SK-N-SH treated with all-trans-retinoic acid at 6 μM for 48 hours (cell line): ENCODE measurements at regions not wholly inside any gene's neighbourhood (a gene's known extent, or its start where the extent isn't known, plus 50 kb on each side); places are given as distances from the start of the nearest gene placed in this dataset.

Experiments used
- ATAC-seq: fragments of 200-7000 bp; cut with Tn5 transposase; 3 replicates; pipeline ENCODE4 v1.9.1; 2020; ENCODE audit warnings: mild to moderate bottlenecking, moderate library complexity
- ARNTL ChIP-seq: fragments of 450-650 bp; formaldehyde crosslinking; IDR thresholded peaks from 2 replicates; pipeline ENCODE4 v1.5.0; 2020; ENCODE audit warnings: low read depth, mild to moderate bottlenecking, moderate library complexity, borderline replicate concordance
- BACH2 ChIP-seq: fragments of 250-450 bp; sonication (Bioruptor Pico); IDR thresholded peaks from 2 replicates; pipeline ENCODE4 v1.9.0; 2021; ENCODE audit warnings: mild to moderate bottlenecking, borderline replicate concordance
- CSDC2 ChIP-seq: fragments of 250-450 bp; sonication (Bioruptor Pico); IDR thresholded peaks from 2 replicates; pipeline ENCODE4 v1.5.0; 2020; ENCODE audit warnings: mild to moderate bottlenecking, moderate library complexity
- ESRRG ChIP-seq: fragments of 250-450 bp; sonication (Bioruptor Pico); IDR thresholded peaks from 2 replicates; pipeline ENCODE4 v1.6.1; 2021; ENCODE audit warnings: mild to moderate bottlenecking
- GLIS3 ChIP-seq: fragments of 250-450 bp; sonication (Bioruptor Pico); IDR thresholded peaks from 2 replicates; pipeline ENCODE4 v1.5.0; 2020; ENCODE audit warnings: mild to moderate bottlenecking, moderate library complexity
- ISL1 ChIP-seq: fragments of 250-450 bp; sonication (Bioruptor Pico); IDR thresholded peaks from 2 replicates; pipeline ENCODE4 v2.1.2; 2022; ENCODE audit warnings: mild to moderate bottlenecking, moderate library complexity
- OSR1 ChIP-seq: fragments of 250-450 bp; sonication (Bioruptor Pico); IDR thresholded peaks from 2 replicates; pipeline ENCODE4 v1.8.0; 2022; ENCODE audit warnings: moderate library complexity, mild to moderate bottlenecking, inconsistent platforms
- PATZ1 ChIP-seq: fragments of 250-450 bp; sonication (Bioruptor Pico); IDR thresholded peaks from 2 replicates; pipeline ENCODE4 v1.8.0; 2020; ENCODE audit warnings: mild to moderate bottlenecking, moderate library complexity, borderline replicate concordance
- PPARA ChIP-seq: fragments of 250-450 bp; sonication (Bioruptor Pico); IDR thresholded peaks from 2 replicates; pipeline ENCODE4 v1.5.0; 2020; ENCODE audit warnings: mild to moderate bottlenecking, borderline replicate concordance
- RARB ChIP-seq: fragments of 250-450 bp; sonication (Bioruptor Pico); IDR thresholded peaks from 2 replicates; pipeline ENCODE4 v1.8.0; 2021; ENCODE audit warnings: mild to moderate bottlenecking, moderate library complexity
- TCF4 ChIP-seq: fragments of 250-450 bp; sonication (Bioruptor Pico); IDR thresholded peaks from 2 replicates; pipeline ENCODE4 v1.8.0; 2021; ENCODE audit warnings: mild to moderate bottlenecking, moderate library complexity, borderline replicate concordance
- TOX ChIP-seq: fragments of 250-450 bp; sonication (Bioruptor Pico); IDR thresholded peaks from 2 replicates; pipeline ENCODE4 v1.8.0; 2021; ENCODE audit warnings: mild to moderate bottlenecking, moderate library complexity, borderline replicate concordance
- TSHZ2 ChIP-seq: fragments of 250-450 bp; sonication (Bioruptor Pico); IDR thresholded peaks from 2 replicates; pipeline ENCODE4 v1.5.0; 2020; ENCODE audit warnings: mild to moderate bottlenecking, moderate library complexity
- ZC3H10 ChIP-seq: fragments of 250-450 bp; sonication (Bioruptor Pico); IDR thresholded peaks from 2 replicates; pipeline ENCODE4 v1.5.1; 2021; ENCODE audit warnings: mild to moderate bottlenecking, moderate library complexity
- ZFP3 ChIP-seq: fragments of 250-450 bp; sonication (Bioruptor Pico); IDR thresholded peaks from 2 replicates; pipeline ENCODE4 v1.5.0; 2020; ENCODE audit warnings: mild to moderate bottlenecking, moderate library complexity
- ZFP30 ChIP-seq: fragments of 450-650 bp; formaldehyde crosslinking; IDR thresholded peaks from 2 replicates; pipeline ENCODE4 v1.5.0; 2022; ENCODE audit warnings: mild to moderate bottlenecking, moderate library complexity
- ZNF565 ChIP-seq: fragments of 450-650 bp; formaldehyde crosslinking; conservative IDR thresholded peaks from 2 replicates; pipeline ENCODE4 v1.5.0; 2020; ENCODE audit warnings: low read depth, mild to moderate bottlenecking, moderate library complexity
- ZNF70 ChIP-seq: fragments of 450-650 bp; formaldehyde crosslinking; IDR thresholded peaks from 2 replicates; pipeline ENCODE4 v1.5.0; 2020; ENCODE audit warnings: mild to moderate bottlenecking, moderate library complexity
- ZNF8 ChIP-seq: fragments of 450-650 bp; formaldehyde crosslinking; IDR thresholded peaks from 2 replicates; pipeline ENCODE4 v1.5.0; 2020; ENCODE audit warnings: mild to moderate bottlenecking, moderate library complexity
- TF ChIP-seq, protein P1 (sequence below): fragments of 250-450 bp; sonication (Bioruptor Pico); IDR thresholded peaks from 2 replicates; pipeline ENCODE4 v1.8.0; 2021; ENCODE audit warnings: low read depth, mild to moderate bottlenecking, moderate library complexity, borderline replicate concordance
- TF ChIP-seq, protein P2 (sequence below): fragments of 250-450 bp; sonication (Bioruptor Pico); IDR thresholded peaks from 2 replicates; pipeline ENCODE4 v1.5.1; 2020; ENCODE audit warnings: low read depth, mild to moderate bottlenecking, moderate library complexity

DNA sequence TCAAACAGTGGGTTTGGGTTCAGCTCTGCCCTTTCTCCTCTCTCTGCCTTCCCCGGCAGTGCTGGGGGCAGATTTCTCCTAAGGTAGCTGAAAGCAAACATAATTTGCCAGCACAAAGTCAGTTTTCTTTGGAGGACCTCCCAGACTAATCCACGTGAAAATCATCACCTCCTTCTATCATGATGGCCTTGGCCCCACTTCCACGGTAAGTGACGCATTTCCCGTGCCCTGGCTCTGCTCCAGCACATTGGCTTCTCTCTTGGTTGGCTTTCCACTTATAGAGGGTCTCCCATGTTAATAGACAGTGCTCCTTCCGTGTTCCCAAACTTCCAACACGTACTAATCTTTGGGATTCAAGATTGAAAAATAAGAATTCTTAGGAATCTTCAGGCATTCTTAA, 74.1 kb upstream of the TRIO start:
- TF ChIP-seq ESRRG (CRISPR knock-in tag) (no peak), PATZ1 (CRISPR knock-in tag) (no peak), GLIS3 (no peak), ZFP3 (CRISPR knock-in tag) (no peak), ARNTL (CRISPR knock-in tag) (no peak), ZNF70 (CRISPR knock-in tag) (no peak), ZNF8 (CRISPR knock-in tag) (no peak), TOX (CRISPR knock-in tag) (no peak), ISL1 (CRISPR knock-in tag) (no peak), TCF4 (CRISPR knock-in tag) (no peak), RARB (CRISPR knock-in tag) (no peak)
- TF ChIP-seq, protein P1, sequence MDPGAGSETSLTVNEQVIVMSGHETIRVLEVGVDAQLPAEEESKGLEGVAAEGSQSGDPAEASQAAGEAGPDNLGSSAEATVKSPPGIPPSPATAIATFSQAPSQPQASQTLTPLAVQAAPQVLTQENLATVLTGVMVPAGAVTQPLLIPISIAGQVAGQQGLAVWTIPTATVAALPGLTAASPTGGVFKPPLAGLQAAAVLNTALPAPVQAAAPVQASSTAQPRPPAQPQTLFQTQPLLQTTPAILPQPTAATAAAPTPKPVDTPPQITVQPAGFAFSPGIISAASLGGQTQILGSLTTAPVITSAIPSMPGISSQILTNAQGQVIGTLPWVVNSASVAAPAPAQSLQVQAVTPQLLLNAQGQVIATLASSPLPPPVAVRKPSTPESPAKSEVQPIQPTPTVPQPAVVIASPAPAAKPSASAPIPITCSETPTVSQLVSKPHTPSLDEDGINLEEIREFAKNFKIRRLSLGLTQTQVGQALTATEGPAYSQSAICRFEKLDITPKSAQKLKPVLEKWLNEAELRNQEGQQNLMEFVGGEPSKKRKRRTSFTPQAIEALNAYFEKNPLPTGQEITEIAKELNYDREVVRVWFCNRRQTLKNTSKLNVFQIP (CRISPR knock-in tag), result no peak

DNA sequence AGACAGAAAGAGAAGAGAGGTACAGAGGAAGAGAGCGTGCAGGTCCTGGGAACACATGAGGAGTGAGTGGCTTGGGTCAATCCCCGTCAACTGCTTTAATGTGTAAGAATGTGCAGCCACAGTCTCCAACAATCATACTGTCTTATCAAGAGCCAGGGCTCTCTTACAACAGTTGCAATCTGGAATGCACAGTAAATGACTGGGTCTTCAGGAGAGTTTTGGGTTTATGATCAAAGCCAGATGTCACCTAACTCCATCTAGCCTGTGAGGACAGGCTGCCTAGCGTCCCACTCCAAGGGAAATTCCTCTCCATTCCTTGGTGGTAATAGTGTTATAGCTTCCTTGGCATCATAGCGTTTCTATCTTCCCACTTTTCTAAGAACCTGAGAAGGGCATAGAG, 75.0 kb upstream of the TRIO start:
- peak; percentile 93 for ATAC-seq
- TF ChIP-seq, protein P1 (CRISPR knock-in tag), result no peak
- TF ChIP-seq CSDC2 (CRISPR knock-in tag) (no peak), PATZ1 (CRISPR knock-in tag) (no peak), ZC3H10 (CRISPR knock-in tag) (no peak), ZFP3 (CRISPR knock-in tag) (no peak), TCF4 (CRISPR knock-in tag) (no peak), RARB (CRISPR knock-in tag) (no peak), OSR1 (CRISPR knock-in tag) (no peak), BACH2 (no peak), ZNF565 (CRISPR knock-in tag) (no peak)
- TF ChIP-seq, protein P2, sequence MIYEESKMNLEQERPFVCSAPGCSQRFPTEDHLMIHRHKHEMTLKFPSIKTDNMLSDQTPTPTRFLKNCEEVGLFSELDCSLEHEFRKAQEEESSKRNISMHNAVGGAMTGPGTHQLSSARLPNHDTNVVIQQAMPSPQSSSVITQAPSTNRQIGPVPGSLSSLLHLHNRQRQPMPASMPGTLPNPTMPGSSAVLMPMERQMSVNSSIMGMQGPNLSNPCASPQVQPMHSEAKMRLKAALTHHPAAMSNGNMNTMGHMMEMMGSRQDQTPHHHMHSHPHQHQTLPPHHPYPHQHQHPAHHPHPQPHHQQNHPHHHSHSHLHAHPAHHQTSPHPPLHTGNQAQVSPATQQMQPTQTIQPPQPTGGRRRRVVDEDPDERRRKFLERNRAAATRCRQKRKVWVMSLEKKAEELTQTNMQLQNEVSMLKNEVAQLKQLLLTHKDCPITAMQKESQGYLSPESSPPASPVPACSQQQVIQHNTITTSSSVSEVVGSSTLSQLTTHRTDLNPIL (CRISPR knock-in tag), result no peak

More for the DNA sequence above, 74.1 kb upstream of the TRIO start:
- ATAC-seq, result no peak

- no peak for ATAC-seq
- TF ChIP-seq PPARA (CRISPR knock-in tag), result no peak
- TF ChIP-seq ZNF565 (CRISPR knock-in tag), result no peak
- no peak for TF ChIP-seq ZFP30 (CRISPR knock-in tag)
- TF ChIP-seq, protein P2 (CRISPR knock-in tag), result no peak
- no peak for TF ChIP-seq ISL1 (CRISPR knock-in tag)
- no peak for TF ChIP-seq ZFP3 (CRISPR knock-in tag)
- TF ChIP-seq ZC3H10 (CRISPR knock-in tag), result no peak
- TF ChIP-seq, protein P1 (CRISPR knock-in tag), result no peak
- TF ChIP-seq CSDC2 (CRISPR knock-in tag), result no peak
- no peak for TF ChIP-seq TOX (CRISPR knock-in tag)
- no peak for TF ChIP-seq TSHZ2 (CRISPR knock-in tag)
- no peak for TF ChIP-seq BACH2
- TF ChIP-seq ARNTL (CRISPR knock-in tag), result no peak
- no peak for TF ChIP-seq OSR1 (CRISPR knock-in tag)
- no peak for TF ChIP-seq RARB (CRISPR knock-in tag)
These were observed 76.8 kb upstream of the TRIO start for GRCh38 chr5:14066326-14066725.
